GM10266 (cell line): ENCODE measurements at regions not wholly inside any gene's neighbourhood (a gene's known extent, or its start where the extent isn't known, plus 50 kb on each side); places are given as distances from the start of the nearest gene placed in this dataset.

Source experiments
- DNase-seq: peaks from one replicate; pipeline ENCODE4 v3.0.0; 2012; ENCODE audit errors: extremely low spot score
- TF ChIP-seq, protein P1 (sequence below): IDR thresholded peaks from 2 replicates; pipeline ENCODE4 v1.5.1; 2012; ENCODE audit warnings: mild to moderate bottlenecking, low read depth; ENCODE audit not compliant: control insufficient read depth, insufficient read depth; ENCODE audit errors: missing control alignments

DNA sequence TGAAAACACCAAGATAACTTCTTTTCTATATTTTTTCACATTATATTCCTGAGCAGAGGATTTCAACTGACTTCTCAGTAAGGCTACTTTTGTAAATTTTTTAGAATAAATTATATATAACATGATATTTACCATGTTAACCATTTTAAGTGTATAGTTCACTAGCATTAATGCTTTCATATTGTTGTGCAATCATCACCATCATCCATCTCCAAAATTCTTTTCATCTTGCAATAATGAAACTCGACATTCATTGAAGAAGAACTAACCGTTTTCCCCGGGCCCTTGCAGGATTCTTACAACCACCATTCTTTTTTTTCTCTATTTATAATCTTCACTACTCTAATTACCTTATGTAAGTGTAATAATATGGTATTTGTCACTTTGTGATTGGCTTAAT is 1036.1 kb downstream of the LRFN5 start:
- TF ChIP-seq, protein P1, sequence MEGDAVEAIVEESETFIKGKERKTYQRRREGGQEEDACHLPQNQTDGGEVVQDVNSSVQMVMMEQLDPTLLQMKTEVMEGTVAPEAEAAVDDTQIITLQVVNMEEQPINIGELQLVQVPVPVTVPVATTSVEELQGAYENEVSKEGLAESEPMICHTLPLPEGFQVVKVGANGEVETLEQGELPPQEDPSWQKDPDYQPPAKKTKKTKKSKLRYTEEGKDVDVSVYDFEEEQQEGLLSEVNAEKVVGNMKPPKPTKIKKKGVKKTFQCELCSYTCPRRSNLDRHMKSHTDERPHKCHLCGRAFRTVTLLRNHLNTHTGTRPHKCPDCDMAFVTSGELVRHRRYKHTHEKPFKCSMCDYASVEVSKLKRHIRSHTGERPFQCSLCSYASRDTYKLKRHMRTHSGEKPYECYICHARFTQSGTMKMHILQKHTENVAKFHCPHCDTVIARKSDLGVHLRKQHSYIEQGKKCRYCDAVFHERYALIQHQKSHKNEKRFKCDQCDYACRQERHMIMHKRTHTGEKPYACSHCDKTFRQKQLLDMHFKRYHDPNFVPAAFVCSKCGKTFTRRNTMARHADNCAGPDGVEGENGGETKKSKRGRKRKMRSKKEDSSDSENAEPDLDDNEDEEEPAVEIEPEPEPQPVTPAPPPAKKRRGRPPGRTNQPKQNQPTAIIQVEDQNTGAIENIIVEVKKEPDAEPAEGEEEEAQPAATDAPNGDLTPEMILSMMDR: no peak
- DNase-seq: no peak

- DNase-seq: no peak
- TF ChIP-seq, protein P1: no peak
Measured at GRCh38 chr14:42633504-42634095, 1026.9 kb downstream of the LRFN5 start.

- TF ChIP-seq, protein P1: no peak
- DNase-seq: no peak
Measured at GRCh38 chr14:42629553-42629952, 1022.9 kb downstream of the LRFN5 start.

- TF ChIP-seq, protein P1: no peak
- DNase-seq: no peak
Measured at GRCh38 chr14:42628602-42629001, 1021.9 kb downstream of the LRFN5 start.

GRCh38 chr14:42626986-42627385 is 1020.3 kb downstream of the LRFN5 start:
- TF ChIP-seq, protein P1: no peak
- no peak for DNase-seq

DNA sequence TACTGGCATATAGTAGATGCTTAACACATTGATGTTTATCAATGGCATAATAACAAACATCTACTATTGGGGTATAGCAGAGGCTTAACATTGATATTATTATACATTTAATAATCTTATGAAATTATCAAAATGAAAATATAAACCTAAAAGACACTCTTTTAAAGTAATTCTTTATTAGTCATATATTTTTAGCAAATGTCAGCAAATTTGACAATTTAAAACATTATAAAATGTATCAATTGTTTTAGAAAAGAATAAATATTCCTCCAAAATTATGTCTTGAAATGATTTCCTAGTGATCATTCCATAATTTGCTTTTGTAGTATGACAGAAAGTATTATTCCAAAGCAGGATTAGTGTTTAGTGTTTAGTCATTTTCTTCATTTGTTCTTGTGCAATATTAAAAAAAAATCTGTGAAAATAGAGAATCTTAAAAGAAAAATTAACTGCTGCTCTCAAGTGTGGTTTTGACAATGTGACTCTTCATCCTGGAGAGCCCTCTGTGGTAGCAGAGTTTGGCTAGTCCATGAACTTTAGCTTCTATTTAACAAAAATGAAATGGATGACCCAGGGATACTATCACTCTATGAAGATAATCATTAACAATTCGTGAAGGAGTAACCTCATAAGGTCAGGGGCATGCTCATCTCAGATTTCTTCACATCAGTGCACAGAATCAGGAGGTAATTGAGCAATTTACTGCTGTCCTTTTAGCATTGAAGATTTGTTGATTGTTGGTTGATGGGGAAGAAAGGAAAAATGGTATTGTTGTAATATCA is 1018.5 kb downstream of the LRFN5 start:
- TF ChIP-seq, protein P1: no peak
- no peak for DNase-seq

DNA sequence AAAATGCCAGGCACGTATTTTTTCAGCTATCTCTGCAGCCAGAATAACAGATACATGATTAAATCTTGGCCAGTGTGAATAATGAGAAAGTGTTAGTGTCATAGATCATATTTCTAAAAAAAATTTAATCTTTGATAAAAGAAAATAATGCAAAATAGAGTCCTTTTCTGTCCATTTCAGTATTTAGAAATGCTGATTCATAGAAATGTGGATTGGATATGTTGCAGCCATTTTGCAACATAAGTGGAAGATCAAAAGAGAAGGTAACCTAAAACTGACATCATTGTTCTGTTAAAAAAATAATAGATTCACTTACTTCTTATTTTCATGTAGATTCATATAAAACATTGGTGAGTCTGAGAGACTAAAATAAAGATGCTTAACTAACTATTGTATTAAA is 1010.3 kb downstream of the LRFN5 start:
- no peak for DNase-seq
- TF ChIP-seq, protein P1: no peak
